DND-41 (cell line): ENCODE measurements at regions not wholly inside any gene's neighbourhood (a gene's known extent, or its start where the extent isn't known, plus 50 kb on each side); places are given as distances from the start of the nearest gene placed in this dataset.

Experiments used
- ATAC-seq: fragments of 200-7000 bp; cut with Tn5 transposase; 3 replicates; pipeline ENCODE4 v1.9.1; 2021; ENCODE audit warnings: low read depth; ENCODE audit not compliant: insufficient read depth
- DNase-seq: peaks from one replicate; pipeline ENCODE4 v3.0.0-alpha.2; 2020
- H2AFZ ChIP-seq: 2 replicates; pipeline ENCODE4 v1.6.0; 2012; ENCODE audit warnings: low read depth, low read length
- H3K27ac ChIP-seq: 2 replicates; pipeline ENCODE4 v1.5.1; 2012; ENCODE audit warnings: low read length, inconsistent platforms
- H3K27me3 ChIP-seq: fragments of 200-600 bp; sonication (generic); 2 replicates; pipeline ENCODE4 v1.6.0; 2012; ENCODE audit warnings: low read length, mild to moderate bottlenecking, inconsistent platforms; ENCODE audit not compliant: insufficient read depth, poor library complexity
- H3K36me3 ChIP-seq: 2 replicates; pipeline ENCODE4 v1.5.1; 2012; ENCODE audit warnings: low read length, inconsistent platforms; ENCODE audit not compliant: insufficient read depth
- H3K4me1 ChIP-seq: 2 replicates; pipeline ENCODE4 v1.5.1; 2012; ENCODE audit warnings: mild to moderate bottlenecking, low read length; ENCODE audit not compliant: insufficient read depth
- H3K4me2 ChIP-seq: 2 replicates; pipeline ENCODE4 v1.6.0; 2012; ENCODE audit warnings: mild to moderate bottlenecking, moderate library complexity, low read length, inconsistent platforms; ENCODE audit not compliant: insufficient read depth
- H3K4me3 ChIP-seq, 2 experiments: fragments of 200-600 bp in 1 of 2; shearing (Covaris generic) in 1 of 2; 2 replicates each; pipeline ENCODE4 v1.5.1; 2012 to 2016; ENCODE audit warnings: inconsistent platforms in 2 of 2, low read length in 2 of 2, mild to moderate bottlenecking in 2 of 2, low read depth in 1 of 2, moderate library complexity in 1 of 2
- H3K79me2 ChIP-seq: 2 replicates; pipeline ENCODE4 v1.6.0; 2012; ENCODE audit warnings: low read length, inconsistent platforms; ENCODE audit not compliant: insufficient read depth
- H3K9ac ChIP-seq: 2 replicates; pipeline ENCODE4 v1.6.0; 2012; ENCODE audit warnings: low read depth, mild to moderate bottlenecking, inconsistent platforms, low read length, moderate library complexity
- H3K9me3 ChIP-seq: 2 replicates; pipeline ENCODE4 v1.5.1; 2012; ENCODE audit warnings: low read length, moderate library complexity, mild to moderate bottlenecking, inconsistent platforms; ENCODE audit not compliant: insufficient read depth, severe bottlenecking
- H4K20me1 ChIP-seq: 2 replicates; pipeline ENCODE4 v1.6.0; 2012; ENCODE audit warnings: low read length; ENCODE audit not compliant: insufficient read depth
- CTCF ChIP-seq: IDR thresholded peaks from 2 replicates; pipeline ENCODE4 v1.5.1; 2012; ENCODE audit warnings: borderline replicate concordance, low read length, moderate library complexity, mild to moderate bottlenecking; ENCODE audit not compliant: poor library complexity, severe bottlenecking; ENCODE audit errors: extremely low read depth
- EZH2 ChIP-seq: IDR thresholded peaks from 3 replicates; pipeline ENCODE4 v1.6.1; 2012; ENCODE audit warnings: borderline replicate concordance, low read depth, mild to moderate bottlenecking, moderate library complexity, low read length, inconsistent platforms; ENCODE audit not compliant: severe bottlenecking

DNA sequence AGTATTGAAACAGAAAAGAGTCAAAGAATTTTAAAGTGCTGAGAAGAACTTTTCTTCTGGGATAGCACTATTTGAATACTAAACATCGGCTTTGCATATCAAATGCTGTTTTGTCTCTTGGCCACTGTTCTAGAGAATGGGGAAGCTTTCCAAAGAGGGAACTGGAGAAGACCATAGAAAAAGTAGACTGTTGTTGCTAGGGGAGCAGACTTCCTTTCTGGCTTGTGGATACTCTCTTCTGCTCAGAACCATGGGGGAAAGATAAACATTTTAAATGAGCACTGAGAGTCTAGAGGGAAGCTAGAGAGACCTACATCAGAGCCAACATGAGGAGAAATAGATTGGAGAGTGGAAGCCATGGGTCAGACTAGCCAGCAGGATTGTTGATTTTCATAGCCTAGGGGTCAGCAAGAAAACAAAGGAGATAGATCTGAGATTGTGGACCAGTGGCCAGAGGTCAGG lies 315.7 kb downstream of the KCTD12 start:
- Histone ChIP-seq H3K27ac (no peak overlapping the region), H3K4me1 (no peaks in the 10 kb centered on the region), H3K4me2 (no peak overlapping the region), H3K9ac (no peak overlapping the region), H4K20me1 (no peaks in the 10 kb centered on the region), H3K9me3 (no peaks in the 10 kb centered on the region), H3K36me3 (no peaks in the 10 kb centered on the region), H3K4me3 (no peak overlapping the region), H2AFZ (no peak overlapping the region), H3K79me2 (no peaks in the 10 kb centered on the region), H3K27me3 (no peaks in the 10 kb centered on the region)
- no peak for DNase-seq
- no peak for TF ChIP-seq CTCF
- no peak for TF ChIP-seq EZH2
- ATAC-seq = no peak

DNA sequence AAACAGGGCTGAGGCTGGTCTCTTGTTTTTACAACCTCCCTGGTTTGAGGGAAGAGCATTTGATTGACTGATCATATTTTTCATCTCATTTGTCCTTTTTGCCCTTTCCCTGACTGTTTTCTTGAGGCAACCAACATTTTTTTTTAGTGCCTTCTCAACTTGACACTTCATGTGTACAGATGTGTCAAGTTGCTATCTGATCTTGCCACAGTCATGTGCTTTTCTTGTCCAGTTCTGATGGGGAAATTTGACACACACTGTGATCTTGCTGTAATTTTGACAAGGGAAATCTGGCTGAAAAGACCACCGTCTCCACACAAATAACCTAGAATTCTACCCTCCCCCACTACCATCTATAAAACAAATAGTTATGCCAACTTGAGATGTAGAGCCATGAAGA lies 329.6 kb downstream of the KCTD12 start:
- Histone ChIP-seq H3K9ac (no peak overlapping the region), H3K9me3 (no peaks in the 10 kb centered on the region), H2AFZ (no peak overlapping the region), H3K79me2 (no peaks in the 10 kb centered on the region), H3K4me2 (no peak overlapping the region), H3K36me3 (no peaks in the 10 kb centered on the region), H4K20me1 (no peaks in the 10 kb centered on the region), H3K4me1 (no peaks in the 10 kb centered on the region), H3K27ac (no peak overlapping the region), H3K4me3 (no peak overlapping the region), H3K27me3 (no peaks in the 10 kb centered on the region)
- TF ChIP-seq CTCF = no peak
- no peak for TF ChIP-seq EZH2
- ATAC-seq (no peak), DNase-seq (no peak)

- no peak overlapping the region for H3K9ac ChIP-seq
- no peaks in the 10 kb centered on the region for H3K27me3 ChIP-seq
- no peak overlapping the region for H3K4me3 ChIP-seq
- H3K27ac ChIP-seq = no peak overlapping the region
- ATAC-seq (no peak), DNase-seq (no peak)
- H4K20me1 ChIP-seq = no peaks in the 10 kb centered on the region
- no peaks in the 10 kb centered on the region for H3K9me3 ChIP-seq
- TF ChIP-seq EZH2 = no peak
- TF ChIP-seq CTCF = no peak
- no peaks in the 10 kb centered on the region for H3K4me1 ChIP-seq
- no peak overlapping the region for H2AFZ ChIP-seq
- no peaks in the 10 kb centered on the region for H3K79me2 ChIP-seq
- H3K36me3 ChIP-seq = no peaks in the 10 kb centered on the region
- no peak overlapping the region for H3K4me2 ChIP-seq
Measured at GRCh38 chr13:76552807-76553206, 333.4 kb downstream of the KCTD12 start.

DNA sequence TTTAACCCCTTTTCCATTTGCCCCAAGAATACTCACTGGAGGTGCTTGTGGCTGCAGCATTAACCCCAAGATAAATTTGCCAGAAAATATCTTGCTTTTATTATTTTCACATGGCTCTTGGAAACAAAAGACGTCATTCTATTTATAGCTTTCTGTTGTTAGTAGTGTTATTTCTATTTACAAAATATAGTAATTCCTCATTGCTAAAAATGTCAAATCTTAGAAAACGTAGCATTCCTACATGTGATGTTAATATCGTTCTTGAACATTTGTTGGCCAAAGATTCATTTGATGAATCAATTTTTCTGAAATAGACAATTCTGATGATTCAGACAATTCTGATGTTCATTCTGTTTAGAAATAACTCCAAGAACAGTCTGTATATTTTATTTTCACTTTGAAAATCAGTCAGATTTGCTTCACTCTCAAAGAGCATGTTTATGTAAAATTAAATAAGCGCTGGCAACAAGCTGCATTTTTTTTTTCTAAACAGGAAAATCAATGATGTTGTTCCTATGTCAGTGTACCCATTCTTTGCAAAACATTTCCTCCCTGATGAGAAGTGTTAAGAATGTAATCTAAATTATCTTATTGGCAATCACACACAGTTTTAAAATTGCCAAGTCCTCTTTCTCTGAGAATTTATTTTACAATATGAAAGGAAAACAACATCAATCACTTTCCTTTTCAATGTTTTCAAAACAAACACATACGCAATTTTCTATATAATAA lies 334.0 kb downstream of the KCTD12 start:
- DNase-seq (no peak), ATAC-seq (no peak)
- H3K27ac ChIP-seq = no peak overlapping the region
- H3K4me3 ChIP-seq = no peak overlapping the region
- TF ChIP-seq CTCF (no peak), EZH2 (no peak)
- no peaks in the 10 kb centered on the region for H4K20me1 ChIP-seq
- no peaks in the 10 kb centered on the region for H3K9me3 ChIP-seq
- no peaks in the 10 kb centered on the region for H3K79me2 ChIP-seq
- H3K4me2 ChIP-seq = no peak overlapping the region
- H3K4me1 ChIP-seq = no peaks in the 10 kb centered on the region
- no peaks in the 10 kb centered on the region for H3K36me3 ChIP-seq
- H3K9ac ChIP-seq = no peak overlapping the region
- H3K27me3 ChIP-seq = no peaks in the 10 kb centered on the region
- no peak overlapping the region for H2AFZ ChIP-seq
